Panc1 (cell line): ENCODE measurements at regions not wholly inside any gene's neighbourhood (a gene's known extent, or its start where the extent isn't known, plus 50 kb on each side); places are given as distances from the start of the nearest gene placed in this dataset.

Experiments
- ATAC-seq: fragments of 200-7000 bp; cut with Tn5 transposase; 2 replicates; pipeline ENCODE4 v1.9.1; 2020; ENCODE audit warnings: mild to moderate bottlenecking, moderate library complexity
- BruUV-seq: library from RNA; stranded (reverse); fragments of 400-500 nt; replicated peaks from 2 replicates; lab custom pipeline; 2021; lab: Mats Ljungman, UMichigan
- CTCF ChIA-PET: fragments of 300-600 bp; sonication (Branson Sonifier 250); formaldehyde crosslinking; loops from one replicate; lab custom pipeline; 2022; ENCODE audit warnings: antibody characterized with exemption; lab: Charles Lee
- POLR2A ChIA-PET: fragments of 300-600 bp; sonication (Branson Sonifier 250); formaldehyde crosslinking; loops from one replicate; lab custom pipeline; 2022; ENCODE audit warnings: antibody characterized with exemption; lab: Charles Lee
- DNase-seq: peaks from one replicate; pipeline ENCODE4 v3.0.0-alpha.2; 2010; ENCODE audit warnings: low read depth, low spot score
- H3K27ac ChIP-seq: 2 replicates; pipeline ENCODE4 v1.5.1; 2011; ENCODE audit warnings: mild to moderate bottlenecking, low read length, inconsistent platforms
- H3K27me3 ChIP-seq: fragments of 200-500 bp; sonication (Bioruptor generic); 2 replicates; pipeline ENCODE4 v1.6.0; 2014; ENCODE audit warnings: low read length, inconsistent platforms; ENCODE audit not compliant: control insufficient read depth, insufficient read depth
- H3K36me3 ChIP-seq: fragments of 200-500 bp; sonication (Bioruptor generic); 2 replicates; pipeline ENCODE4 v1.5.1; 2014; ENCODE audit warnings: inconsistent platforms, mild to moderate bottlenecking, low read length, moderate library complexity; ENCODE audit not compliant: control insufficient read depth, insufficient read depth
- H3K4me1 ChIP-seq: 2 replicates; pipeline ENCODE4 v1.5.1; 2011; ENCODE audit warnings: inconsistent platforms, mild to moderate bottlenecking, low read length, moderate library complexity; ENCODE audit not compliant: control insufficient read depth, insufficient read depth
- H3K4me3 ChIP-seq, 2 experiments: 2 replicates each; pipeline ENCODE4 v1.5.1; 2011 to 2012; ENCODE audit warnings: low read depth in 2 of 2, low read length in 2 of 2, mild to moderate bottlenecking in 2 of 2, inconsistent platforms in 1 of 2, moderate library complexity in 1 of 2
- H3K9me3 ChIP-seq: fragments of 200-500 bp; sonication (Bioruptor generic); 2 replicates; pipeline ENCODE4 v1.5.1; 2014; ENCODE audit warnings: low read depth, mild to moderate bottlenecking, inconsistent platforms, low read length, moderate library complexity; ENCODE audit not compliant: control insufficient read depth, insufficient read depth
- CTCF ChIP-seq: fragments of 450-650 bp; IDR thresholded peaks from 2 replicates; pipeline ENCODE4 v1.5.1; 2017; ENCODE audit warnings: mild to moderate bottlenecking
- POLR2AphosphoS5 ChIP-seq: IDR thresholded peaks from 2 replicates; pipeline ENCODE4 v1.6.1; 2012; ENCODE audit warnings: mild to moderate bottlenecking, low read depth, low read length, moderate library complexity
- REST ChIP-seq, 2 experiments: IDR thresholded peaks; 2 replicates each; pipeline ENCODE4 v1.6.1; 2011 to 2012; ENCODE audit warnings: low read depth in 2 of 2, control low read depth in 1 of 2, low read length in 1 of 2, mild to moderate bottlenecking in 1 of 2, moderate library complexity in 1 of 2; ENCODE audit not compliant: insufficient read depth in 1 of 2
- SIN3A ChIP-seq: IDR thresholded peaks from 2 replicates; pipeline ENCODE4 v1.6.1; 2012; ENCODE audit warnings: low read depth, mild to moderate bottlenecking, low read length, moderate library complexity, borderline replicate concordance; ENCODE audit not compliant: insufficient read depth
- TCF7L2 ChIP-seq: IDR thresholded peaks from 2 replicates; pipeline ENCODE4 v1.6.1; 2011; ENCODE audit warnings: mild to moderate bottlenecking, low read depth, low read length, inconsistent platforms
- in situ Hi-C: cut with HindIII; loops from 2 replicates; pipeline ENCODE4 v1.10.0; 2016; ENCODE audit warnings: low sequenced_read_pairs, low pct_unique_long_range_greater_than_20kb
- intact Hi-C: fragments of 100-400 bp; cut with micrococcal nuclease; formaldehyde crosslinking; loops from one replicate; pipeline ENCODE4 v1.10.0; 2022; ENCODE audit not compliant: unreplicated experiment

DNA sequence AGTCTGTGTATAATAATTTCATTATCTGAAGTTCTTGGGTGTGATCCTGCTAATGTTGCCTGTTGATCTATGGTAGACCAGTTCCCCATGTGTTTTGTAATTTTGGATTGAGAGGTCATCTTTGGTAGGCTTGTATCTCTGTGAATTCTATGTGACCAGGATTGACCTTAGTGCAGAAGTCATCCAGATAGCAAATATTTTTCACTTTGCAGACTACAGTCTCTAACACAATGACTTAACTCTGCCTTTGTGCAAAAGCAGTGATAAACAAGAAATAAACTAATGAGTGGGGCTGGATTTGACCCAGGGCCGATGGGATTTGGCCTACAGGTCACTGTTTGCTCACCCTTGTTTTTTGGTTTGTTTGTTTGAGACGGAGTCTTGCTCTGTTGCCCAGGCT lies 144.6 kb upstream of the MYL2 start:
- POLR2A ChIA-PET: no interaction called here
- no peaks in the 10 kb centered on the region for H3K36me3 ChIP-seq
- H3K27me3 ChIP-seq: no peaks in the 10 kb centered on the region
- DNase-seq (no peak), ATAC-seq (no peak)
- no TSS peak for BruUV-seq
- in situ Hi-C loops (no loop called here), intact Hi-C loops (no loop called here)
- no peaks in the 10 kb centered on the region; the same call in 1 of the 2 replicates for H3K4me1 ChIP-seq
- no peak for TF ChIP-seq SIN3A
- no peak for TF ChIP-seq POLR2AphosphoS5
- no peak for TF ChIP-seq REST (IDR thresholded peaks at IDR 0.05; ENCODE audit: insufficient read depth in 1 of 2, low read depth in 2 of 2, low read length in 1 of 2)
- TF ChIP-seq TCF7L2: no peak
- H3K9me3 ChIP-seq: no peaks in the 10 kb centered on the region
- no peak overlapping the region for H3K4me3 ChIP-seq
- no peak overlapping the region for H3K27ac ChIP-seq
- CTCF ChIA-PET: no interaction called here

DNA sequence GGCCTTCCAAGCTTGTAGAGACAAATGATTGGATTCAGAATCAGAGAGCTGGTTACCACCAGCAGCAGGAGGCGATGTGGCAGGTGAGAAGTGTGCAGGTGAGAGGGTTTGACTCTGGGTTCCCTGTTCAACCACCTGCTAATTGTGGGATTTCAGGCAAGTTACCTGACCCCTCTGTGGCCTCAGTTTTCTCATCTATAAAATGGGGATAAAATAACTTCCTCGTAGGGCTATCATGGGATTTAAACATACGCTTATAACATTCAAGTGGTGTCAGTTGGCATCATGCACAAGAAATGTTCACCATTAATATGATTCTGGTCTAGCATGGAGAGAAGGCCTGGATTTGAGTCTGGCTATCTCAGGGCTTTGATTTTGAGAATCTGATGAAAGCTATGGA lies 143.8 kb upstream of the MYL2 start:
- ATAC-seq (no peak), DNase-seq (no peak)
- Histone ChIP-seq H3K27me3 (no peaks in the 10 kb centered on the region), H3K4me3 (no peak overlapping the region), H3K27ac (no peak overlapping the region), H3K36me3 (no peaks in the 10 kb centered on the region), H3K4me1 (no peaks in the 10 kb centered on the region; the same call in 1 of the 2 replicates), H3K9me3 (no peaks in the 10 kb centered on the region)
- in situ Hi-C loops: no loop called here
- intact Hi-C loops: no loop called here
- ChIA-PET CTCF (no interaction called here), POLR2A (no interaction called here)
- BruUV-seq: no TSS peak
- TF ChIP-seq TCF7L2 (no peak), CTCF (no peak), SIN3A (no peak), REST (IDR thresholded peaks at IDR 0.05; ENCODE audit: insufficient read depth in 1 of 2, low read depth in 2 of 2, low read length in 1 of 2) (no peak), POLR2AphosphoS5 (no peak)
